ENCODE measurements at regions not wholly inside any gene's neighbourhood (a gene's known extent, or its start where the extent isn't known, plus 50 kb on each side); places are given as distances from the start of the nearest gene placed in this dataset.

DNA sequence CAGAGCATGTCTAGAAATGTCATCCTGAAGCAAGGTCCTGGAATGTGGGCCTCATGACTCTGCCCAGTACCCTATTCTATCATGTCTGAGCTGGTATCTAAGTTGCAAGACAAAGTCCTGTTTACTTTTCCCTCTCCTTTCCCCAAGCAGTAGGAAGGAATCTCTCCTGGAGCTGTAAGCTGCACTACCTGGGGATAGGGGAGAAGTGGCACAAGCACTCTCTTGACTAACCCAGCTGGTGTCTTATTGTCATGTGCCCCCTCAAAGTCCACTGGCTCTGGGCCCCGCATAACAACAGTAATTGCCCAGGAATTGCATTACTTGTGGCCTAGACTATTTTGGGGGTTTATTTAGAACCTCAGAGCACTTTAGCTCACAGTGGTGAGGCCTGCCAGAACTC is 1366.3 kb upstream of the GOT2 start:
- no peak for TF ChIP-seq POLR2A (IDR thresholded peaks at IDR 0.05)
- TF ChIP-seq, protein P1, sequence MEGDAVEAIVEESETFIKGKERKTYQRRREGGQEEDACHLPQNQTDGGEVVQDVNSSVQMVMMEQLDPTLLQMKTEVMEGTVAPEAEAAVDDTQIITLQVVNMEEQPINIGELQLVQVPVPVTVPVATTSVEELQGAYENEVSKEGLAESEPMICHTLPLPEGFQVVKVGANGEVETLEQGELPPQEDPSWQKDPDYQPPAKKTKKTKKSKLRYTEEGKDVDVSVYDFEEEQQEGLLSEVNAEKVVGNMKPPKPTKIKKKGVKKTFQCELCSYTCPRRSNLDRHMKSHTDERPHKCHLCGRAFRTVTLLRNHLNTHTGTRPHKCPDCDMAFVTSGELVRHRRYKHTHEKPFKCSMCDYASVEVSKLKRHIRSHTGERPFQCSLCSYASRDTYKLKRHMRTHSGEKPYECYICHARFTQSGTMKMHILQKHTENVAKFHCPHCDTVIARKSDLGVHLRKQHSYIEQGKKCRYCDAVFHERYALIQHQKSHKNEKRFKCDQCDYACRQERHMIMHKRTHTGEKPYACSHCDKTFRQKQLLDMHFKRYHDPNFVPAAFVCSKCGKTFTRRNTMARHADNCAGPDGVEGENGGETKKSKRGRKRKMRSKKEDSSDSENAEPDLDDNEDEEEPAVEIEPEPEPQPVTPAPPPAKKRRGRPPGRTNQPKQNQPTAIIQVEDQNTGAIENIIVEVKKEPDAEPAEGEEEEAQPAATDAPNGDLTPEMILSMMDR (IDR thresholded peaks at IDR 0.05) = no peak
